ENCODE measurements at regions not wholly inside any gene's neighbourhood (a gene's known extent, or its start where the extent isn't known, plus 50 kb on each side); places are given as distances from the start of the nearest gene placed in this dataset.
"Not testable (repeated sequence)": the region's sequence is repeated elsewhere in the genome, so short reads cannot be mapped to it uniquely, and the experiment has no call there.

DNA sequence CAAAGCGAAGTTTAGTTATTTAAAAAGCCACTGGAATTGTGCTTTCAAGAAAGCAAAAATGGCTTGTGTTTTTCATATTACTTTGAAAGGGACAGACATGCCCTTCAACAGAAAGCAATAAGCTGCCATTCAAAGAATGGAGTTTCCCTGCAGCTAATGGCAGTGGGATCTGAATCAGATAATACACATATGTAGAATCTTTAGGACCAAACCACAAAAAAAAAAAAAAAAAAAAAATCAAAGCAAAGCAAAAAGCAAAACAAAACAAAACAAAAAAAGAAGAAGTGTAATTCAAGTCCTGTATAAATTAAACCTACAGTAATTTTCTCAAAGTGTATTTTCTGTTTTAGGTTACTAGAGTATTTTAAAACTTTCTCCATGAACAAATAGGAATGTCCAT, 63.6 kb upstream of the ZNF217 start:
- no peak for DNase-seq

DNA sequence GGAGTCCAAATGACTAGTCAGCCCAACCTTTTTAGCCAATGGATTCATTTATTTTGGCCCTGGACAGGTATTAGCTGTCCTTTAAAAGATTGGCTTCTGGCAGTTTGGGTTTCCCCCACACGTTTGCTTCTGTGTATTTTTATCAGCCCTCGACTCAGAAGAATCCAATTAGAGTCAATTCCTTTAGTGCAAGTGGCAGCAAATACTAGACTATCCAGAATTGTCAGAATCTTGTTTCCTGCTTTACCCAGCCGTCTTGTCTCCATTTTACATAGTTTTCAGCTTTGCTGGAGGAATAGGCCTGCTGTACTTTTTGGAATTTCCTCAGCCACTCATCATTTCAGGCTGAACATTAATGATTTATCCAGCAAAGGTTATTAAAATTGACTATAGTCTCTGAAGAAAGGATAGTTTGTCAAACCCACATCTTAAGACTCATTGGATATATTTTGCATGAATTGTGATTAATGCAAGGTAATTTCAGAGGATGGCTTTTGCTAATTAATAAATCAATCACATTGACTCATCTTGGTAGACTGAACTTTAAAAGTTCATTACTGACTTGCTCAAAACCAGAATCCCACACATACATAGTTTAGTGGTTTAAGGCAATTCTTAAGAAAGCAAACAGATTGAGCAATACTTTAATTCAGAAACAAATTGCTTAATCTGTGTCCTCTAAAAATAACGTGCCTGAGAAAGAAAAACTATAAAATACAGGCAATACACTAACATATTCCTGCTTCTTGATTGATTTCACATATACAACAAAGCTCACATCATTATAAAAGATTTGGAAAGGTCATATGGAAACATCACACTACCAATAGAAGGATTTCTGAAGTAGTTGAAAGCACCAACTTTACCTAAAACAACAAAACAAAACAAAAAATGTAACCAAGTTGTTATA, 62.9 kb upstream of the ZNF217 start:
- DNase-seq = peak; percentile 60

DNA sequence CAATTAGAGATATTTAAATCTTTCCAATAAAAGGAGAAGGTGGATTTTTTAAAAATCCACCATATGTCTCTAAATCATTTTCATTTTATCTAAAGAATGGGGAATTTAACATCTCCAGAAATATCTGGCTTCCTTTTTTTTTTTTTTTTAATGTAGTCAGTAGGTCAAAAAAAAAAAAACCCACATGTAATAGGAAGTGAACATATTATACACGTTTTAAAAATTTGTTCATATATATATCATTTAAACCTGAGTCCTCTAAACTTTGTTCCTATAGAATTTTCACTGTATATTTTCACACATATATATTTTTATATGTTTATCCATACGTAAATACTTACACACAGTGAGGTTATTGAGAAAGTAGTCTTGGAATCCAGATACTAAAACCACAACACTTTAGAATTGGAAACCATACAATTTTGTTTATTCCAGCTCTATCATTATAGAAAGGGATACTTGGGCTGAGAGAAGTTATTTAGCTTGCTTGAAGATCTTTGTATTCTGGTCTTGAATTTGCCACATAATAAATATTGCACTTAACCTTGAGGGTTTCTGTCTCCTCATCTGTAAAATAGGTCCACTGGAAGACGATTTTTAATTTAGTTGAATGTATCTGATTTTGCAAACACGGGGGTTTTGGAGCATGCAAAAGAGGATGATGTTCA, 62.1 kb upstream of the ZNF217 start:
- no peak for DNase-seq

DNA sequence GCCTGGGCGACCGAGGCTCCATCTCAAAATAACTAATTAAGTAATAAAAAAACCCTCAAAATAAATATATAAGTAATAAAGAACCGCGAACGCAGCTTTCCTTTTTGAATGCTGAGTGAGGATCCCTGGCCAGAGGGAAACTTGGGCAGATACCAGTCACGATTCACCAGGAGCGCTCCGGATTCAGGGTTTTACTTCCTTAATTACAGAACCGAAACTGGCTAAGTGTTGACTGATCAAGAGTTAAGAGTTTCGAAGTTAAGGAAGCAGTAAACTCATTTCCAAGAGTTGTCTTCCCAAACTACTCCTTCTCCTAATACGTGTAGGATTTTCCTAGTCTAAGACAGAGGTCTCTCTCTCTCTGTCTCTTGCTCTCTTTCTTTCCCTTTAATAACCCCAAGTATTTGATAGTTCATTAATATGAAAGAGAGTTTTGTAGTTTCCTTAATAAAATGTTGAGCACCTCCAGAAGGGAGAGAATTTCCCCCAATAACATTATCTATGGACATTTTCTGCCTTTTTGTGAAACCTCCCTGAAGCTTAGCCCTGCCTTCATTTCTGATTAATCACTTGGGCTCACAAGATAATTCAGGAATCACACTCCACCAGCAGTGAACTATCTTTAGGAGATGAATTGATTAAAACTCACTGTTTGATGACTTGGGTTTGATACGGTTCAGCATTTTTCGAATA, 61.4 kb upstream of the ZNF217 start:
- peak; percentile 73 for DNase-seq

DNA sequence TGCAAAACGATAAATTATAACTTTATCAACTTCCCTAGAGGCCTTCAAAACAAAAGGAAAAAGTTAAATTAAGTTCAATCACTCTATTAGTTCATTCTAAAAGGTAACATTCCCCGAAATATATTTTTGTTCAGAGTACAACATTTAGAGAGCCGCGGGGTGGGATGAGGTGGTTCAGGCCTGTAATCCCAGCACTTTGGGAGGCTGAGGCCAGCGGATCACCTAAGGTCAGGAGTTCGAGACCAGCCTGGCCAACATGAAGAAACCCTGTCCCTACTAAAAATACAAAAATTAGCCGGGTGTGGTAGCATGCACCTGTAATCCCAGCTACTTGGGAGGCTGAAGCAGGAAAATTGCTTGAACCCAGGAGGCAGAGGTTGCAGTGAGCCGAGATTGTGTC, 60.9 kb upstream of the ZNF217 start:
- DNase-seq = not testable (repeated sequence)

DNA sequence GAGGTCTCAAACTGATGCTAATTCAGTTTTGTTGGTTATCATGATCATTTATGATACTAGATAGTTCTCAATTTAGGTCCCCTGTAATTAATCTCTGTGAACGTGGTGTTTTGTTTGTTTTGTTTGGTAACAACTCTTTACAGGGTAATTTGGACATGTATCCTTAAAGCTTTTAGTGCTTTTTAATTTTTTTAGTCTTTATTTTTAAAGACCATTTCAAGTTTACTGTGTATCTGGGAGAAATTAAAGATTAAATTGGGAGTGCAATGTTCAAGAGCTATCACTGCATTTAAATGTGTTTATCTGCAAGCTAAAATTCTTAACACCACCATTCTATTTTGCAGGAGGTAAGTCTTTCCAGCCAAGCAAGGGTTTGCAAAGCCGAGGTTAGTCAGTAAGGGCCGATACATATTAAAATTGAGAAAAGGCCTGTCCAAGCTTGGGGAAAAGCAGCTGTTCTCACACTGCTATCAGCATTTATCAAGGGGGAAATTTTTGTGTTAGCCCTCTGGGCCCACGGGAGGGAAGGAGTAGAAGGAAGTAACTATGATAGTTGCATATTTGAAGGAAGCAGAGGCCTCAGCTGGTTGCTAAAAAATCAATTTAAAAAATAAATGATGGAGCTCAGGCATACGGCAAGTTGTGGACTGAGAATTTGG, 59.3 kb upstream of the ZNF217 start:
- no peak for DNase-seq

DNA sequence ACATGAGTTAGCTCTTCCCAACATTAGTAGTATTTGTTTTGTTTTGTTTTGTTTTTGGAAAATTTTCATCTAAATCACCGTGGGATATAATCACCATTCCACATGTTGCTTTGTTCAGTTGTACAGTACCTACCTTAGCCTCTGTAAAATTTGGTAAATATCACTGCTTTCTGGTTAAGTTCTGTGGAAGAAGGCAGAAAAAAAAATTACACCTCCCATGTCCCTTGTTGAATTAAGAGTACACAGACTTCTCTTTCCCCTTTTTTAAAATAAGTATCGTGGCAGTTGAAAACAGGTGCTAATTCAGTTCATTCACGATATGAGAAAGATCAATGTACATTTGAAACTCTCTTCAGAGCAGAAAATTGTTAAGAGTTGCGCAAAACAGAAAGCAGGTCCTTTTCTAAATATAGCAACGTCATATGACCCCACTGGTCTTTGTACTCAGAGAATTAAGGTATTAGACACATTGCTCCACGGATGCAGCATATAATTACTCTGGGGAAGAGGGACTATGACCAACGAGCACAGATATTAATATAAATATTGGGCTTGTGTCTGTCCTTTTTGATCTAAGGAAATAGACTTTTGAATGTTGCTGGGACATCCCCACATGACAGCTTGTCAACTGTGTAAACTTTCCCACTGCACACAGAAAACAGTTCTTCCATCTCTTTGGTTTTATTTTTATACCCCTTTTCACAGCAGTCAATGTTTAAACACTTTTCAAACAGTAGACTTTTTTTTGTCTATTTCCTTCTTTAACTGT, 58.6 kb upstream of the ZNF217 start:
- DNase-seq = peak; percentile 70

DNA sequence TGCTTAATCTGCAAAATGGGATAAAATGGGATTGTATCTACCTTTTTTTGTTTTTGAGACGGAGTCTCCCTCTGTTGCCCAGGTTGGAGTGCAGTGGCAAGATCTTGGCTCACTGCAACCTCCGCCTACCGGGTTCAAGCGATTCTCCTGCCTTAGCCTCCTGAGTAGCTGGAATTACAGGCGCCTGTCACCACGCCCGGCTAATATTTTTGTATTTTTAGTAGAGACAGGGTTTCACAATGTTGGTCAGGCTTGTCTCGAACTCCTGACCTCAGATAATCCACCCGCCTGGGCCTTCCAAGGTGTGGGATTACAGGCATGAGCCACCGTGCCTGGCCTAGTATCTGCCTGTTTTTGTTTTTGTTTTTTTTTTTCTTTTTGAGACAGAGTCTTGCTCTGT, 55.9 kb upstream of the ZNF217 start:
- not testable (repeated sequence) for DNase-seq

DNA sequence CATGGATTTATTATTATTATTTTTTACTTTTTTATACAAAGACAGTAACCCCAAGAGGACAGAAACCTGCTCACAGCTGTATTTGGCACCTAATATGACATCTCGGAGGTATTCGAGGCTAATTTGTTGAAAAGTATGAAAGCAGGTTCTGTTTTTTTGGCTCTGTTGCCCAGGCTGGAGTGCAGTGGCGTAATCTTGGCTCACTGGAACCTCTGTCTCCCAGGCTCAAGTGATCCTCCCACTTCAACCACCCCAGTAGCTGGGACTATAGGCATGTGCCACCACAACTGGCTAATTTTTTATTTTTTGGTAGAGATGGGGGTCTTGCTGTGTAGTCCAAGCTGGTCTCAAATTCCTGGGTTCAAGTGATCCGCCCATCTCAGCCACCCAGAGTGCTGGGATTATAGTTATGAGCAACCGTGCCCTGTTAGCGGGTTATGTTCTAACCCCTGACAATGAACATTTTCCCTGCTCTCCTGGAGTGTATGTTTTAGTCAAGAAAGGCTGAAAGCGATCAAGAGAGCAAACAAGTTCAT, 53.7 kb upstream of the ZNF217 start:
- DNase-seq = no peak

DNA sequence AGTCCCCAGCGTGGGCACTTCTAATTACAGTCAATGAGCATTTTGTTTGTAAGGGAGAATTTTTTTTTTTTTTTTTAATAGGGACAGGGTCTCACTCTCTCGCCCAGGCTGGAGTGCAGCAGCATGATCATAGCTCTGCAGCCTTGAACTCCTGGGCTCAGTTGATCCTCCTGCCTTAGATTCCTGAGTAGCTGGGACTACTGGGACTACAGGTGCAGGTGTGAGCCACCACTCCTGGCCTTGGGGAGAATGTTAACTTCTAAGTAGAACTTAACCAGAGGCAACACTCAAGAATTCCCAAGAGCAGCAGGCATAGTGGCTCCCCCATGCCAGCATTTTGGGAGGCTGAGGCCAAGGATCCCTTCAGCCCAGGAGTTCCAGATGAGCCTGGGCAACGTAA, 52.9 kb upstream of the ZNF217 start:
- DNase-seq = no peak

DNA sequence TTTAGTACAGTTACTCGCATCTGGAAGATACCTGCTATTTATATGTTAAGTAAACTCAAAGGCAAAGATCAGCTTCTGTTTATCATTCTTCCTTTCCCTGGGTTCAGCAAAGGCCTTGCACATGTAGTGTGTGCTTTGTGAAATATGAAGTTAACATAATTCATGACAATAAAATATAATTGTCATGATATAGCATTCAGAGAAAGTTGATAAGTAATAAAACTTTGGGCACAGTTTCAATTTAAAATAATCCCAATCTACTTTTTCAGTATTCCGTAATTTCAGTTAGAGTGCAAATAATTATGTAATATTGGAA, 51.9 kb upstream of the ZNF217 start:
- DNase-seq = no peak

DNA sequence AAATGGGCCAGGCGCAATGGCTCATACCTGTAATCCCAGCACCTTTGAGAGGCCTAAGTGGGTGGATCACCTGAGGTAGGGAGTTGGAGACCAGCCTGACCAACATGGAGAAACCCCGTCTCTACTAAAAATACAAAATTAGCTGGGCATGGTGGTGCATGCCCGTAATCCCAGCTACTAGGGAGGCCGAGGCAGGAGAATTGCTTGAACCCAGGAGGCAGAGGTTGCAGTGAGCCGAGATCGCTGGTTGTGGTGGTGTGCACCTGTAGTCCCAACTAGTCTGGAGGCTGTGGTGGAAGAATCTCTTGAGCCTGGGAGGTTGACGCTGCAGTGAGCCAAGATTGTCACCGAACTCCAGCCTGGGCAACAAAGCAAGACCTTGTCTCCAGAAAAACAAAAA, 50.5 kb upstream of the ZNF217 start:
- DNase-seq = not testable (repeated sequence)

All from hematopoietic multipotent progenitor cell treated with erythropoietin and hydrocortisone succinate and interleukin-3 and kit ligand, for 4 days (in vitro differentiated cells).